ENCODE measurements at regions not wholly inside any gene's neighbourhood (a gene's known extent, or its start where the extent isn't known, plus 50 kb on each side); places are given as distances from the start of the nearest gene placed in this dataset.

GRCh38 chr12:27176765-27177164 lies 67.3 kb upstream of the STK38L start:
- TF ChIP-seq CTCF (IDR thresholded peaks at IDR 0.05; ENCODE audit: low read length) (no peak), EZH2 (IDR thresholded peaks at IDR 0.05; ENCODE audit: borderline replicate concordance, low read length) (no peak)

All from OCI-LY1 (cell line).